ENCODE measurements at regions not wholly inside any gene's neighbourhood (a gene's known extent, or its start where the extent isn't known, plus 50 kb on each side); places are given as distances from the start of the nearest gene placed in this dataset.

GRCh38 chr16:85557083-85557970 lies 55.8 kb upstream of the GSE1 start:
- peak; percentile 49 for DNase-seq (ENCODE audit: low read depth)

GRCh38 chr16:85557971-85558657 lies 55.0 kb upstream of the GSE1 start:
- no peak for DNase-seq (ENCODE audit: low read depth)

DNA sequence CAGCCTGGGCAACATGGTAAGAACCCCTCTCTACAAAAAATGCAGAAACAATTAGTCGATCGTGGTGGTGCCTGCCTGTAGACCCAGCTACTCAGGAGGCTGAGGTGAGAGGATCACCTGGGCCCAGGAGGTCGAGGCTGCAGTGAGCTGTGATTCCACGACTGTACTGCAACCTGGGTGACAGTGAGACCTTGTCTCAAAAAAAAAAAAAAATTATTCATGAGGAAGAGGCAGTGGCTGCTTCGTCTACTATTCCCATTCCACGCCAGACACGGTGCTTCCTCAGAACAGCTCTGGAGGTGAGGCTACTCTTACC lies 52.2 kb upstream of the GSE1 start:
- no peak for DNase-seq (ENCODE audit: low read depth)

DNA sequence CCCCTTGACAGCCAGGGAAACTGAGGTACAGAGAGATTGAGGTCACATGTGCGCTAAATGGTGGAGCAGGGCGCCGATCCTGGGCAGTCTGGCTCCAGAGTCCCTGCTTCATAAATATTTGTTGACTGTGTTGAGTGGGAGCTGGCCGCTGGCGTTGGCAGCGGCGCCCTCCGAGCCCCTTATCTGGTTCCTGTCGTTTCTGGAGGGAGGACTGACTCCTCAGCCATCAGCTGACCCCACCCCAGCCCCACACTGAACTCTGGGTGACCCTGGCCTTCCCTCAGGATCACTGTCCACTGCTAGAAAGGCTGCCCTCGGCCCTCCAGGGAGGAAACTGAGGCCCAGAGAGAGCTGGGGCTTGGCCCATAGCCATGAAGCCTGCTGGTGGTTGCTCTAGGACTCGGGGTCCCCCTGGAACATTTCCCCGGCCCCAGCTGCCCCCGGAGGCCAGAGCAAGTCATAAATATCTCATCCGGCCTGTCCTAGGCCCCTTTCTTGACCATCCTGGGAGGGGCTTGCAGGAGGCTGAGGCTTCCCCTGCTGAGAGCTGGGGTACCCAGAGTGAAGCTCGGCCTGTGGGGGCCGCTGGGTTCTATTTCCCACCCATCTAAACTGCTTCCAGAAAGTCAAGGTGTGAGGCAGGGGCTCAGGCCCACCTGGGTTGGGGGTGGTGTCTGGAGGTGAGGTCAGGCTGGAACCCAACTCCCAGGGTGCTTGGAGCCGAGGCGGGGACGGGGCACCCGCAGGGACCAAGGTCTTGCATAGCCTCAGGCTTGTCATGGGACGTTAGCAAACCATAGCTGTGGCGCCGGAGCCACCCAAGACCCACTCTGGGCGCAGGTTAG lies 51.7 kb upstream of the GSE1 start:
- no peak for DNase-seq (ENCODE audit: low read depth)

- DNase-seq (ENCODE audit: low read depth), result no peak
These were observed 50.9 kb upstream of the GSE1 start for GRCh38 chr16:85562093-85562786.

DNA sequence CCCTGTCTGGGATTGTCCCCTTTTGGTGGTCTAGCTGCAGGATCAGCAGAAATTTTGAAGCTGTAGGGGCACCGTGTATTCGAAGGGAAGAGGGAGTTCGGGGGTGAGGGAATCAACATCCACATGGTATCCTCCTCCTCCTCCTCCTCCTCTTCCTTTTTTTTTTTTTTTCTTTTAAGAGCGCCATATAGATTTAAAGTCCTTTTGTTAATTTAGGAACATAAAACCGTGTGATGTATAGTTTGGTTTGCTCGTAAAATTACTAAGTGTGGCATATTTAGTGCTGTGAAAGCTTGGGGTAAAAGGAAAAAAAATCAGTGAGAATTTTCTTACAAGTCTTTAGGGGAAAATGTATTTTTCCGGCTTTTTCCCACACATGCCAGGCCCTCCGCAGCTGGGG lies 50.1 kb upstream of the GSE1 start:
- no peak for DNase-seq (ENCODE audit: low read depth)

Data from ELR (cell line).